ENCODE measurements at regions not wholly inside any gene's neighbourhood (a gene's known extent, or its start where the extent isn't known, plus 50 kb on each side); places are given as distances from the start of the nearest gene placed in this dataset.

- H3K4me3 ChIP-seq, result no peak overlapping the region
- TF ChIP-seq CTCF (IDR thresholded peaks at IDR 0.05), result no peak
- no peak overlapping the region for H3K27ac ChIP-seq
- DNase-seq (ENCODE audit: low spot score), result no peak
Observed at GRCh38 chr18:11258039-11258610, 108.8 kb upstream of the PIEZO2 start.

- no peak for TF ChIP-seq CTCF (IDR thresholded peaks at IDR 0.05)
- Histone ChIP-seq H3K4me3 (no peak overlapping the region), H3K27ac (no peak overlapping the region)
- no peak for DNase-seq (ENCODE audit: low spot score)
Observed at GRCh38 chr18:11256251-11256650, 106.9 kb upstream of the PIEZO2 start.

- Histone ChIP-seq H3K27ac (no peak overlapping the region), H3K4me3 (no peak overlapping the region)
- DNase-seq (ENCODE audit: low spot score), result no peak
- no peak for TF ChIP-seq CTCF (IDR thresholded peaks at IDR 0.05)
Observed at GRCh38 chr18:11251891-11252270, 102.5 kb upstream of the PIEZO2 start.

- no peak for TF ChIP-seq CTCF (IDR thresholded peaks at IDR 0.05)
- no peak overlapping the region for H3K4me3 ChIP-seq
- no peak overlapping the region for H3K27ac ChIP-seq
- DNase-seq (ENCODE audit: low spot score), result no peak
Observed at GRCh38 chr18:11251229-11251890, 102.0 kb upstream of the PIEZO2 start.

- no peak overlapping the region for H3K4me3 ChIP-seq
- no peak overlapping the region for H3K27ac ChIP-seq
- TF ChIP-seq CTCF (IDR thresholded peaks at IDR 0.05), result no peak
- no peak for DNase-seq (ENCODE audit: low spot score)
Observed at GRCh38 chr18:11249391-11249790, 100.0 kb upstream of the PIEZO2 start.

- no peak overlapping the region for H3K27ac ChIP-seq
- DNase-seq (ENCODE audit: low spot score), result no peak
- H3K4me3 ChIP-seq, result no peak overlapping the region
- no peak for TF ChIP-seq CTCF (IDR thresholded peaks at IDR 0.05)
Observed at GRCh38 chr18:11247381-11247970, 98.1 kb upstream of the PIEZO2 start.

Measured in coronary artery (tissue), 2 donors.